GM18498 (cell line): ENCODE measurements at regions not wholly inside any gene's neighbourhood (a gene's known extent, or its start where the extent isn't known, plus 50 kb on each side); places are given as distances from the start of the nearest gene placed in this dataset.

Experiments used
- ATAC-seq: cut with Tn5 transposase; IDR thresholded peaks from one replicate; pipeline ENCODE4 v1.9.1; 2021; ENCODE audit warnings: mild to moderate bottlenecking, moderate library complexity; ENCODE audit not compliant: unreplicated experiment

GRCh38 chr9:28781481-28781880 lies 1208.2 kb upstream of the C9orf72 start:
- ATAC-seq: no peak

- no peak for ATAC-seq
Measured at GRCh38 chr9:28782630-28783029, 1209.3 kb upstream of the C9orf72 start.

- no peak for ATAC-seq
Measured at GRCh38 chr9:28792716-28793115, 1219.4 kb upstream of the C9orf72 start.

GRCh38 chr9:28799876-28800275 lies 1226.6 kb upstream of the C9orf72 start:
- no peak for ATAC-seq

- no peak for ATAC-seq
Measured at GRCh38 chr9:28801144-28801799, 1228.0 kb upstream of the C9orf72 start.

GRCh38 chr9:28805197-28805596 lies 1231.9 kb upstream of the C9orf72 start:
- ATAC-seq: no peak

- ATAC-seq: no peak
Measured at GRCh38 chr9:28808042-28808441, 1234.8 kb upstream of the C9orf72 start.

GRCh38 chr9:28810388-28811075 lies 1237.3 kb upstream of the C9orf72 start:
- no peak for ATAC-seq

- no peak for ATAC-seq
Measured at GRCh38 chr9:28820741-28821140, 1247.5 kb upstream of the C9orf72 start.

- no peak for ATAC-seq
Measured at GRCh38 chr9:28821240-28821639, 1248.0 kb upstream of the C9orf72 start.

GRCh38 chr9:28824432-28824963 lies 1251.2 kb upstream of the C9orf72 start:
- no peak for ATAC-seq

GRCh38 chr9:28832168-28832770 lies 1259.0 kb upstream of the C9orf72 start:
- ATAC-seq: no peak

GRCh38 chr9:28834156-28834555 lies 1260.9 kb upstream of the C9orf72 start:
- ATAC-seq: no peak

- ATAC-seq: no peak
Measured at GRCh38 chr9:28839778-28840430, 1266.6 kb upstream of the C9orf72 start.

GRCh38 chr9:28841775-28842174 lies 1268.5 kb upstream of the C9orf72 start:
- ATAC-seq: no peak

- no peak for ATAC-seq
Measured at GRCh38 chr9:28847331-28847730, 1274.0 kb upstream of the C9orf72 start.

- no peak for ATAC-seq
Measured at GRCh38 chr9:28848671-28849070, 1275.4 kb upstream of the C9orf72 start.

- no peak for ATAC-seq
Measured at GRCh38 chr9:28853477-28853876, 1280.2 kb upstream of the C9orf72 start.

GRCh38 chr9:28866951-28867350 lies 1293.7 kb upstream of the C9orf72 start:
- ATAC-seq: no peak

GRCh38 chr9:28868228-28868990 lies 1295.1 kb upstream of the C9orf72 start:
- no peak for ATAC-seq

GRCh38 chr9:28882529-28882928 lies 1309.2 kb upstream of the C9orf72 start:
- no peak for ATAC-seq
